ENCODE measurements at regions not wholly inside any gene's neighbourhood (a gene's known extent, or its start where the extent isn't known, plus 50 kb on each side); places are given as distances from the start of the nearest gene placed in this dataset.

DNA sequence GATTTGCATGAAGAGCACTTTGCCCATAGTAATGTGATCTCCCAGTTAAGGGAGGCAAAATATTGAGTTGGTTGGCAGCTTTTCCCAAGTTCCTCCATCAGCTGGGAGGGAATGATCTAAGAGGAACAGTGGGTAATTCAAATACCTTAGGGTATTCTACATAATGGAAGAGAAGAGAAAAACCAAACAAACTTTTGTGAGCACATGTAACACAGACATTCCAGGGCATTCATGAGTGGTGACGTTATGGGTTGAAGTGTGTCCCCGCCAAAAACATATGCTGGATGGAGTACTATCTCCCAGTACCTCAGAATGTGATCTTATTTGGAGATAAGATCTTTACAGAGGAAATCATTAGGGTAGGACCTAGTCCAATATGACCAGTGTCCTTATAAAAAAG, 220.1 kb downstream of the FOXO1 start:
- H3K4me3 ChIP-seq (ENCODE audit: low read depth, low read length): no peak overlapping the region
- ChIA-PET POLR2A (no interaction called here), CTCF (interaction anchor here (1.7 kb wide), 1 partner anchor 12 kb away, joined by 5 read pairs; no protein-coding TSS in a partner anchor)
- TF ChIP-seq, protein P1, sequence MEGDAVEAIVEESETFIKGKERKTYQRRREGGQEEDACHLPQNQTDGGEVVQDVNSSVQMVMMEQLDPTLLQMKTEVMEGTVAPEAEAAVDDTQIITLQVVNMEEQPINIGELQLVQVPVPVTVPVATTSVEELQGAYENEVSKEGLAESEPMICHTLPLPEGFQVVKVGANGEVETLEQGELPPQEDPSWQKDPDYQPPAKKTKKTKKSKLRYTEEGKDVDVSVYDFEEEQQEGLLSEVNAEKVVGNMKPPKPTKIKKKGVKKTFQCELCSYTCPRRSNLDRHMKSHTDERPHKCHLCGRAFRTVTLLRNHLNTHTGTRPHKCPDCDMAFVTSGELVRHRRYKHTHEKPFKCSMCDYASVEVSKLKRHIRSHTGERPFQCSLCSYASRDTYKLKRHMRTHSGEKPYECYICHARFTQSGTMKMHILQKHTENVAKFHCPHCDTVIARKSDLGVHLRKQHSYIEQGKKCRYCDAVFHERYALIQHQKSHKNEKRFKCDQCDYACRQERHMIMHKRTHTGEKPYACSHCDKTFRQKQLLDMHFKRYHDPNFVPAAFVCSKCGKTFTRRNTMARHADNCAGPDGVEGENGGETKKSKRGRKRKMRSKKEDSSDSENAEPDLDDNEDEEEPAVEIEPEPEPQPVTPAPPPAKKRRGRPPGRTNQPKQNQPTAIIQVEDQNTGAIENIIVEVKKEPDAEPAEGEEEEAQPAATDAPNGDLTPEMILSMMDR (IDR thresholded peaks at IDR 0.05; ENCODE audit: insufficient read depth, low read depth, low read length): no peak
- no peaks in the 10 kb centered on the region; the same call in 1 of the 2 replicates for H3K27me3 ChIP-seq (ENCODE audit: control insufficient read depth, insufficient read depth, low read length)
- no peaks in the 10 kb centered on the region for H3K36me3 ChIP-seq (ENCODE audit: control insufficient read depth, insufficient read depth, low read length)
- DNase-seq (ENCODE audit: low read depth): peak; percentile 82

DNA sequence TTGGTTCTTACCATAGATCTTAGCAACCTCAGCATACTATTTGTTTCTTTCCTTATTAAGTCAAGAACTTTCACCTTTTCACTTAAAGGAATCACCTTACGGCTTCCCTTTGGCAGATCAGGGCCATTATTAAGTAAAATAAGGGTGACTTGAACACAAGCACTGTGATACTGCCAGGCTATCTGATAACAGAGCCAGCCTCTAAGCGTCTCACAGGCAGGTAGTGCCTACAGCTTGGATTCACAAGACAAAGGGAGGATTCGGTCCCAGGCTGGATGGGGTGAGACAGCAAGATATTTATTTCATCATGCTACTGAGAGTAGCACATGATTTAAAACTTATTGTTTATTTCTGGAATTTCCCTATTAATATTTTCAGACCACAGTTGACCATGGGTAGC, 218.6 kb downstream of the FOXO1 start:
- Histone ChIP-seq H3K4me3 (ENCODE audit: low read depth, low read length) (no peak overlapping the region), H3K36me3 (ENCODE audit: control insufficient read depth, insufficient read depth, low read length) (no peaks in the 10 kb centered on the region), H3K27me3 (ENCODE audit: control insufficient read depth, insufficient read depth, low read length) (no peaks in the 10 kb centered on the region; the same call in 1 of the 2 replicates)
- no peak for DNase-seq (ENCODE audit: low read depth)
- TF ChIP-seq, protein P1 (IDR thresholded peaks at IDR 0.05; ENCODE audit: insufficient read depth, low read depth, low read length): no peak
- ChIA-PET POLR2A (no interaction called here), CTCF (no interaction called here)

DNA sequence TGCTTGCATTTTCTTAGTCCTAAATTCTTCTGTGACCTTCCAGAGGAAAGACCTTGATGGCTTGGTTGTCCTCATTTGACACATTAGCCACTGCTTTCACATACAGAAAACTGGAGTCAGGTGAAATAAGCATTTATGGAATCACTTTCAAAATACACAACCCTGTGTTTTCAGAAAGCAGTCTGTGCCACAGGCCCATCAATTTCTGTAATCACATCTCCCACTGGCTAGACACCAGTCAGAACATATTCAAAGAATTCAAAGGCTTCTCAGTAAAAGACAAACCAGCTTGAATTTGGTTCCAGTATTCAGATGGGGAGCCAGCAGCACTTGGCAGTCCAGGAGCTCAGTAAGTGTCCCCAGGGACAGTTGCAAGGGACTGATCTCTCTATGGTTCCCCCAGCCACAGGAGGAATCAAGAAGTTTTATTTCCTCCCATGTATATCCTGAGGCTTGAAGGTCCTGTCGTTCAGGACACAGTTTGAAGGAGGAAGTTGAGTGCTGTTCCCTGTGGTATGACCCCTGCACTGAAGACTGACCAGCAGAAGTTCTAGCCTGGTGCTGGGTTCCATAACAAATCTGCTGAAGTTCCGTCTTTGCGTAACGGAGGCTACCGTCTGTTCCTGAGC, 214.3 kb downstream of the FOXO1 start:
- DNase-seq (ENCODE audit: low read depth): no peak
- no peaks in the 10 kb centered on the region; the same call in 1 of the 2 replicates for H3K27me3 ChIP-seq (ENCODE audit: control insufficient read depth, insufficient read depth, low read length)
- H3K4me3 ChIP-seq (ENCODE audit: low read depth, low read length): no peak overlapping the region
- H3K36me3 ChIP-seq (ENCODE audit: control insufficient read depth, insufficient read depth, low read length): no peaks in the 10 kb centered on the region
- CTCF ChIA-PET: no interaction called here
- TF ChIP-seq, protein P1 (IDR thresholded peaks at IDR 0.05; ENCODE audit: insufficient read depth, low read depth, low read length): no peak
- POLR2A ChIA-PET: interaction anchor here (0.6 kb wide), 1 partner anchor 565 kb away, joined by 3 read pairs; no protein-coding TSS in a partner anchor

DNA sequence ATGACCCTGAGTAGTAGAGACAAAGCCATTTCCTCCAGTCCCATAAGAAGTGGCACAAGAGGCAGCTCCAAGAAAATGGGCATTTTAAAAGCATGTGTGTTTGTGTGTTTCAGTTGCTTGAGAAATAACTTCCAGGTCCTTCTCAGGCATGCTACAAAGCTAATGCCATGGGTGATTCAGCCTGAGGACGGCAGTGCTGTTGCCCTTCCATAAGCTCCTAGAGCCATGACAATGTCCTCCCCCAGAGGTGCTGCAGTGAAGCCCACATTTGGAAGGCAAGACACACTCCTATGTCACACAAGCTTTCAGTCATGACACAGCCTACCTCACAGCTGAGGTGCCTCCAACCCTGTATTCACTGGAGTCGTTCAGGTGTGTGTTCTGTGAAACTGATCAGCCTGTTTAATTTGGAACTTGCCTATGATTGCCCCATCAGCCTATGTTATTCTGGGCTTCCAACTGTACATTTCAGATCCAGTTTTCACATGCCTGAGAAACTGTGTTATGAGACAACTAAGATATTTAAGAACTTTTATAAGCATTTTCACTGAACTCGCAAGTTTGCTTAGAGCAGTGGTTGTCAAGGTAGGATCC, 213.6 kb downstream of the FOXO1 start:
- no peak overlapping the region for H3K4me3 ChIP-seq (ENCODE audit: low read depth, low read length)
- TF ChIP-seq, protein P1 (IDR thresholded peaks at IDR 0.05; ENCODE audit: insufficient read depth, low read depth, low read length): no peak
- H3K27me3 ChIP-seq (ENCODE audit: control insufficient read depth, insufficient read depth, low read length): no peaks in the 10 kb centered on the region; the same call in 1 of the 2 replicates
- no peaks in the 10 kb centered on the region for H3K36me3 ChIP-seq (ENCODE audit: control insufficient read depth, insufficient read depth, low read length)
- DNase-seq (ENCODE audit: low read depth): no peak
- ChIA-PET POLR2A (interaction anchor here (0.6 to 0.7 kb wide), 2 partner anchors 52 to 565 kb away, joined by 3 to 4 read pairs; no protein-coding TSS in a partner anchor), CTCF (interaction anchor here (0.9 kb wide), 1 partner anchor 14 kb away, joined by 3 read pairs; no protein-coding TSS in a partner anchor)

DNA sequence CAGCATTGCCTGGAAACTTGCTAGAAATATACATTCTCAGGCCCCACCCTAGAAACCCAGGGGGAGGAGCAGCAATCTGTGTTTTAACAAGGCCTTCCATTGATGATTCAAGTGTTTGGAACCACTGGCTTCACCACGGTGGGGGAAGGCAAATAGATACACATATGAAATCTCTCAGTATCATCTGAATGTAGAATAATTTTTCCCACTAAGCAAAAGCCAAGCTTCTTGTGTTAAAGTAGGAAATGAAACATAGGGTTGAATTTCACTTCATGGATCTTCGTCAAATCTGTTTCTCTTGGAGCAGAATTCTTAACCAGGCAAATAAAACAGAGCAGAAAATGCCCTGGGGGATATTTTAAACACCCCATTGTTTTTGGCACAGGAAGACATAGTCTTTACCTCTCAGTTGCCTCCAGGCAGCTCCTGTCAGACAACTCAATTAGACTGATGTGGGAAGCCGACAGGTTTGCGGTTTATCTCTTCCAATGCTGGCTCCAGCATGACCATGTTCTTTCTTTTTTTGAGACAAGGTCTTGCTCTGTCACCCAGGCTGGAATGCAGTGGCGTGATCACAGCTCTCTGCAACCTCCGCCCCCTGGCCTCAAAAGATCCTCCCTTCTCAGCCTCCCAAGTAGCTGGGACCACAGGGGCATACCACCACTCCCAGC, 213.0 kb downstream of the FOXO1 start:
- POLR2A ChIA-PET: interaction anchor here (0.7 kb wide), 1 partner anchor 51 kb away, joined by 4 read pairs; no protein-coding TSS in a partner anchor
- Histone ChIP-seq H3K27me3 (ENCODE audit: control insufficient read depth, insufficient read depth, low read length) (no peaks in the 10 kb centered on the region), H3K4me3 (ENCODE audit: low read depth, low read length) (no peak overlapping the region), H3K36me3 (ENCODE audit: control insufficient read depth, insufficient read depth, low read length) (no peaks in the 10 kb centered on the region)
- TF ChIP-seq, protein P1 (IDR thresholded peaks at IDR 0.05; ENCODE audit: insufficient read depth, low read depth, low read length): no peak
- CTCF ChIA-PET: interaction anchor here (0.9 kb wide), 1 partner anchor 14 kb away, joined by 3 read pairs; no protein-coding TSS in a partner anchor
- peak; percentile 28 for DNase-seq (ENCODE audit: low read depth)
